WTC11 (cell line): ENCODE measurements at regions not wholly inside any gene's neighbourhood (a gene's known extent, or its start where the extent isn't known, plus 50 kb on each side); places are given as distances from the start of the nearest gene placed in this dataset.
"Not testable (repeated sequence)": the region's sequence is repeated elsewhere in the genome, so short reads cannot be mapped to it uniquely, and the experiment has no call there.

ENCODE experiments used
- ATAC-seq: fragments of 200-7000 bp; cut with Tn5 transposase; 2 replicates; pipeline ENCODE4 v1.10.0; 2021; ENCODE audit warnings: mild to moderate bottlenecking, moderate library complexity
- CTCF ChIA-PET: fragments of 300-600 bp; sonication (Branson Sonifier 250); formaldehyde crosslinking; loops from one replicate; lab custom pipeline; 2021; ENCODE audit warnings: antibody characterized with exemption; lab: Charles Lee
- POLR2A ChIA-PET: fragments of 350-600 bp; sonication (Branson Sonifier 250); formaldehyde crosslinking; loops from one replicate; lab custom pipeline; 2021; ENCODE audit warnings: antibody characterized with exemption; lab: Charles Lee
- DNase-seq: peaks from one replicate; pipeline ENCODE4 v3.0.0; 2021; ENCODE audit warnings: low spot score
- H3K27ac Mint-ChIP-seq: 2 replicates; pipeline ENCODE4 v1.8.0; 2021; ENCODE audit warnings: mixed read lengths
- H3K27me3 Mint-ChIP-seq: 2 replicates; pipeline ENCODE4 v1.8.0; 2021; ENCODE audit warnings: low read depth, mild to moderate bottlenecking, moderate library complexity, mixed read lengths
- H3K36me3 Mint-ChIP-seq: 2 replicates; pipeline ENCODE4 v1.8.0; 2021; ENCODE audit warnings: mixed read lengths
- H3K4me1 Mint-ChIP-seq: 2 replicates; pipeline ENCODE4 v1.8.0; 2022; ENCODE audit warnings: mixed read lengths
- H3K4me3 Mint-ChIP-seq: 2 replicates; pipeline ENCODE4 v1.8.0; 2021; ENCODE audit warnings: mild to moderate bottlenecking, moderate library complexity, mixed read lengths
- H3K9me3 Mint-ChIP-seq: 2 replicates; pipeline ENCODE4 v1.8.0; 2021; ENCODE audit warnings: mixed read lengths

DNA sequence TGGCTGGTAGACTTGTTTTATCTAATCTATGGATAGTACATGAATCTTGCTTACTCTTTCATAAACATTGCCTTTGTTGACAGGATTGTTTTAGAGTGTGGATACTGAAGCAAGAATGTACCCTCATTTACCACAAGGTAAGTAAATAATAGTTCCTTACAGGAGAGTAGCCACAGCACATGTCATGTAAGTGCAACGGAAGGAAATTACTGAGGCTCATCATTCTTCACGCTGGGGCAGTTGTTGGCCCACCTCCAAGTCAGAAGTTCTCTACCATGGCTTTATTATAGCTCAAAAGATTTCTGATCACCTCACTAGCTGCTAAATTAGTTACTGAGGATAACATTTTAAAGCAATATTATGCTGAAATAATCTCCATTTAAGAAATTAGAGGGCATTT is 50.0 kb upstream of the ANKRD30B start:
- ATAC-seq, POLR2A ChIA-PET, H3K4me3 Mint-ChIP-seq, DNase-seq, H3K27ac Mint-ChIP-seq, CTCF ChIA-PET, H3K27me3 Mint-ChIP-seq, H3K4me1 Mint-ChIP-seq: not testable (repeated sequence)
- Mint-ChIP-seq H3K36me3 (peaks cover 26% of the 10 kb centered on the region), H3K9me3 (peaks cover 29% of the 10 kb centered on the region)
